CD4-positive, alpha-beta T cell (primary cell): ENCODE measurements at regions not wholly inside any gene's neighbourhood (a gene's known extent, or its start where the extent isn't known, plus 50 kb on each side); places are given as distances from the start of the nearest gene placed in this dataset.

Experiments used
- ATAC-seq: fragments of 200-7000 bp; cut with Tn5 transposase; one replicate; pipeline ENCODE4 v1.10.0; 2022; ENCODE audit warnings: mild to moderate bottlenecking; ENCODE audit not compliant: poor library complexity
- CTCF ChIA-PET: fragments of 350-600 bp; sonication (Branson Sonifier 250); formaldehyde crosslinking; loops from one replicate; lab custom pipeline; 2021; ENCODE audit warnings: antibody characterized with exemption, inconsistent platforms; lab: Charles Lee
- POLR2A ChIA-PET: fragments of 350-600 bp; sonication (Branson Sonifier 250); formaldehyde crosslinking; loops from one replicate; lab custom pipeline; 2021; ENCODE audit warnings: antibody characterized with exemption, inconsistent platforms; lab: Charles Lee
- DNase-seq, 14 experiments: peaks; one replicate each; pipeline ENCODE4 v3.0.0-alpha.2; 2013 to 2020; ENCODE audit warnings: mixed read lengths in 2 of 14
- H3K27ac ChIP-seq, 2 donors: one replicate each; pipeline versions ENCODE4 v1.5.1 to v1.7.0; 2013; ENCODE audit warnings: low read length in 2 of 2, low read depth in 1 of 2, mild to moderate bottlenecking in 1 of 2
- H3K27me3 ChIP-seq, 2 experiments: 1 replicate in 1 of 2; 2 replicates in 1 of 2; pipeline versions ENCODE4 v1.6.1 to v1.7.0; 2013; ENCODE audit warnings: low read length in 2 of 2, control low read depth in 1 of 2, mild to moderate bottlenecking in 1 of 2, moderate library complexity in 1 of 2; ENCODE audit not compliant: insufficient read depth in 2 of 2, control insufficient read depth in 1 of 2
- H3K36me3 ChIP-seq: one replicate; pipeline ENCODE4 v1.6.1; 2013; ENCODE audit warnings: low read length, control low read depth; ENCODE audit not compliant: insufficient read depth
- H3K4me1 ChIP-seq: one replicate; pipeline ENCODE4 v1.6.1; 2013; ENCODE audit warnings: low read length, control low read depth; ENCODE audit not compliant: insufficient read depth
- H3K4me3 ChIP-seq: one replicate; pipeline ENCODE4 v1.5.1; 2013; ENCODE audit warnings: mild to moderate bottlenecking, low read length, moderate library complexity
- H3K9me3 ChIP-seq, 2 experiments: 1 replicate in 1 of 2; 2 replicates in 1 of 2; pipeline versions ENCODE4 v1.6.1 to v1.7.0; 2013; ENCODE audit warnings: low read length in 2 of 2, mild to moderate bottlenecking in 2 of 2, control low read depth in 1 of 2, moderate library complexity in 1 of 2; ENCODE audit not compliant: control insufficient read depth in 1 of 2, insufficient read depth in 1 of 2
- H3K27ac Mint-ChIP-seq: one replicate; pipeline ENCODE4 v1.8.0; 2020; ENCODE audit warnings: mixed read lengths
- H3K27me3 Mint-ChIP-seq: one replicate; pipeline ENCODE4 v1.8.0; 2021; ENCODE audit warnings: mixed read lengths
- H3K36me3 Mint-ChIP-seq: one replicate; pipeline ENCODE4 v1.8.0; 2021; ENCODE audit warnings: low read depth, mixed read lengths
- H3K4me1 Mint-ChIP-seq: one replicate; pipeline ENCODE4 v1.8.0; 2021; ENCODE audit warnings: low read depth, mixed read lengths
- H3K4me3 Mint-ChIP-seq: one replicate; pipeline ENCODE4 v1.8.0; 2020; ENCODE audit warnings: mild to moderate bottlenecking, mixed read lengths
- H3K9me3 Mint-ChIP-seq: one replicate; pipeline ENCODE4 v1.8.0; 2020; ENCODE audit warnings: mixed read lengths
- intact Hi-C, 2 experiments: fragments of 100-400 bp; cut with DNase I in 1 of 2; cut with micrococcal nuclease in 1 of 2; formaldehyde crosslinking; loops; one replicate each; pipeline versions ENCODE4 v1.15.1 to v1.9.0; 2023 to 2025; cut with DNase I, micrococcal nuclease
- TF ChIP-seq, protein P1 (sequence below): fragments of 200-600 bp; IDR thresholded peaks from one replicate; pipeline ENCODE4 v1.8.0; 2022; ENCODE audit warnings: antibody characterized with exemption, mild to moderate bottlenecking

DNA sequence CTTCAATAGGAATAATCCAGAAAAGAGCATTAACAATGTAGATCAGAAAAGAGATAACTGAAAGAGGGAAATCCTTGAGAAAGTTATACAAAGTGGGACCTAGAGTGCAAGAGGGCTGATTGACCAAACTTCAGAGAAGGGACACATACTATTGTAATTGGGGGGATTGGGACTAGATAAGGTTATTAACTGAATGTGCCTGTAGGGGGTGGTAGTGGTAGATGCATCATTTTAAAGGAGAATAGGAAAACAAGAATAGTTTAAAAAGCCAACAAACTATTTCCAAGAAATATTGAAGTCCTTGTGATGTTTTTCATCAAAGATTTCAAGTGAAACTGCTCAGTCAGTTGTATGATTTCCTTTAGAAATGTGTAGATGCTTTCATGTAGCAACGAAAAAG, 468.5 kb downstream of the TAF11L14 start:
- ChIA-PET CTCF (no interaction called here), POLR2A (no interaction called here)
- no peaks in the 10 kb centered on the region for H3K36me3 Mint-ChIP-seq
- Histone ChIP-seq H3K27ac (no peak overlapping the region), H3K36me3 (no peaks in the 10 kb centered on the region), H3K9me3 (peaks cover 0 to 6% of the 10 kb centered on the region in 2 experiments), H3K4me3 (no peak overlapping the region), H3K4me1 (no peaks in the 10 kb centered on the region), H3K27me3 (no peaks in the 10 kb centered on the region)
- ATAC-seq (no peak), DNase-seq (no peak)
- no peaks in the 10 kb centered on the region for H3K27me3 Mint-ChIP-seq
- H3K27ac Mint-ChIP-seq: no peak overlapping the region
- H3K4me1 Mint-ChIP-seq: no peaks in the 10 kb centered on the region
- H3K9me3 Mint-ChIP-seq: peaks cover 8% of the 10 kb centered on the region
- intact Hi-C loops: no loop called here
- no peak overlapping the region for H3K4me3 Mint-ChIP-seq
- TF ChIP-seq, protein P1, sequence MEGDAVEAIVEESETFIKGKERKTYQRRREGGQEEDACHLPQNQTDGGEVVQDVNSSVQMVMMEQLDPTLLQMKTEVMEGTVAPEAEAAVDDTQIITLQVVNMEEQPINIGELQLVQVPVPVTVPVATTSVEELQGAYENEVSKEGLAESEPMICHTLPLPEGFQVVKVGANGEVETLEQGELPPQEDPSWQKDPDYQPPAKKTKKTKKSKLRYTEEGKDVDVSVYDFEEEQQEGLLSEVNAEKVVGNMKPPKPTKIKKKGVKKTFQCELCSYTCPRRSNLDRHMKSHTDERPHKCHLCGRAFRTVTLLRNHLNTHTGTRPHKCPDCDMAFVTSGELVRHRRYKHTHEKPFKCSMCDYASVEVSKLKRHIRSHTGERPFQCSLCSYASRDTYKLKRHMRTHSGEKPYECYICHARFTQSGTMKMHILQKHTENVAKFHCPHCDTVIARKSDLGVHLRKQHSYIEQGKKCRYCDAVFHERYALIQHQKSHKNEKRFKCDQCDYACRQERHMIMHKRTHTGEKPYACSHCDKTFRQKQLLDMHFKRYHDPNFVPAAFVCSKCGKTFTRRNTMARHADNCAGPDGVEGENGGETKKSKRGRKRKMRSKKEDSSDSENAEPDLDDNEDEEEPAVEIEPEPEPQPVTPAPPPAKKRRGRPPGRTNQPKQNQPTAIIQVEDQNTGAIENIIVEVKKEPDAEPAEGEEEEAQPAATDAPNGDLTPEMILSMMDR: no peak

DNA sequence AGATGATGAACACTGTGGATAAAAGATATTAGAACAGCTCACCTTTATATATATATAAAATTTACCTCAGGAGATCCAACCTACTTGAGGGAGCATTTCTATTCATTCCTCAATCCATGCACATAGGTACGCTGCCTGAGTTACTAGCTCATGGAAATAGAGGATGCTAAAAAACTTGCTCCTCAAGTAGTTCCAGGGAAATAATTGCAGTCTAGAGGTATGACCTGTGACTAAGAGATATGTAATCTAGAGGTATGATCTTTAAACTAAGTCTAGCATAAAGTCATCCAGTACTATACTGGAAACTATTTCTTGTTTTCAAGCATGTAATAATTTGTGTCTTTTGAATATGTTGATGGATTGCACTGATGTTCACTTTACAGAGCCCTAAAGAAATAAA, 471.2 kb downstream of the TAF11L14 start:
- Histone ChIP-seq H3K27me3 (no peaks in the 10 kb centered on the region), H3K4me3 (no peak overlapping the region), H3K36me3 (no peaks in the 10 kb centered on the region), H3K27ac (no peak overlapping the region), H3K9me3 (peaks cover 0 to 3% of the 10 kb centered on the region in 2 experiments), H3K4me1 (no peaks in the 10 kb centered on the region)
- H3K27me3 Mint-ChIP-seq: no peaks in the 10 kb centered on the region
- POLR2A ChIA-PET: no interaction called here
- H3K36me3 Mint-ChIP-seq: no peaks in the 10 kb centered on the region
- no peak overlapping the region for H3K27ac Mint-ChIP-seq
- DNase-seq: no peak
- no peak for ATAC-seq
- H3K4me1 Mint-ChIP-seq: no peaks in the 10 kb centered on the region
- intact Hi-C loops: no loop called here
- TF ChIP-seq, protein P1: no peak
- no peak overlapping the region for H3K4me3 Mint-ChIP-seq
- CTCF ChIA-PET: no interaction called here
- peaks cover 5% of the 10 kb centered on the region for H3K9me3 Mint-ChIP-seq

DNA sequence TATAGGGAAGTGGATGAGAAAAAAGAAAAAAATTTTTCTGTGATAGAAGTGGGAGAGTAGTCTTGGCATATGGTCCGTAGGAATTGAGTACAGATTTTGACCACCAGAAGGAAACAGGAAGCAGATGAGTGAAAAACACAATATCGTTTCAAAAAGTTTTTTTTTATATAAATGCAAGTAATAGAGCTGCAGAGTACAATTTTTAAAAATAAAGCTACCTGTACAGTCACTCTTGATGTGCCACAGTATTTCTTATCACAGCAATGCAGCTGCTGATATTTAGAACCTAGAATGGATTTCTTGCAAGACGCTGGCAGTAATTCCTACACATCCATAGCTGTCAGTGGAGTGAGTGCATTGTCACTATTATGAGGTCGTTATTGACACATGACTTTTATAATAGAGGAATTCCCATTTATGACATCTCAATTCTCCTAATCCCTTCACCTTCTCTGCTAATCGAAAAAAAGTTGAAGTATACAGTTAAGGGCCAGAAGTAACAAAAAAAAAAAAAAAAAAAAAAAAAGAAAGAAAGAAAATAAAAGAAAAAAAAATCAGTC, 477.7 kb downstream of the TAF11L14 start:
- Histone ChIP-seq H3K9me3 (peaks cover 0 to 13% of the 10 kb centered on the region in 2 experiments), H3K27me3 (no peaks in the 10 kb centered on the region), H3K27ac (no peak overlapping the region), H3K36me3 (no peaks in the 10 kb centered on the region), H3K4me3 (no peak overlapping the region), H3K4me1 (no peaks in the 10 kb centered on the region)
- POLR2A ChIA-PET: no interaction called here
- no peak for ATAC-seq
- Mint-ChIP-seq H3K27ac (no peak overlapping the region), H3K4me3 (no peak overlapping the region), H3K9me3 (peaks cover 12% of the 10 kb centered on the region), H3K4me1 (no peaks in the 10 kb centered on the region), H3K36me3 (no peaks in the 10 kb centered on the region), H3K27me3 (no peaks in the 10 kb centered on the region)
- TF ChIP-seq, protein P1: no peak
- CTCF ChIA-PET: interaction anchor here (0.6 kb wide), 1 partner anchor 125 kb away, joined by 3 read pairs; no protein-coding TSS in a partner anchor
- DNase-seq: no peak
- intact Hi-C loops: no loop called here
